NT2/D1 (cell line): ENCODE measurements at regions not wholly inside any gene's neighbourhood (a gene's known extent, or its start where the extent isn't known, plus 50 kb on each side); places are given as distances from the start of the nearest gene placed in this dataset.
"Not testable (repeated sequence)": the region's sequence is repeated elsewhere in the genome, so short reads cannot be mapped to it uniquely, and the experiment has no call there.

ENCODE experiments used
- DNase-seq: peaks from one replicate; pipeline ENCODE4 v3.0.0-alpha.2; 2011; ENCODE audit warnings: low read depth, low spot score
- H3K27me3 ChIP-seq: 2 replicates; pipeline ENCODE4 v1.6.0; 2011; ENCODE audit warnings: mild to moderate bottlenecking; ENCODE audit not compliant: insufficient read length, insufficient read depth
- H3K36me3 ChIP-seq: 2 replicates; pipeline ENCODE4 v1.6.1; 2011; ENCODE audit warnings: mild to moderate bottlenecking, low read length, mixed read lengths; ENCODE audit not compliant: insufficient read depth, insufficient read length
- H3K4me1 ChIP-seq: 2 replicates; pipeline ENCODE4 v1.5.1; 2011; ENCODE audit not compliant: insufficient read depth, insufficient read length
- H3K4me3 ChIP-seq: 2 replicates; pipeline ENCODE4 v1.5.1; 2011; ENCODE audit warnings: low read depth; ENCODE audit not compliant: insufficient read length
- H3K9ac ChIP-seq: 2 replicates; pipeline ENCODE4 v1.6.0; 2011; ENCODE audit warnings: low read depth; ENCODE audit not compliant: insufficient read length
- H3K9me3 ChIP-seq: 2 replicates; pipeline ENCODE4 v1.5.1; 2011; ENCODE audit warnings: mild to moderate bottlenecking, low read length; ENCODE audit not compliant: insufficient read depth
- SUZ12 ChIP-seq: IDR thresholded peaks from 2 replicates; pipeline ENCODE4 v1.6.1; 2011; ENCODE audit not compliant: insufficient read length, insufficient read depth; ENCODE audit errors: extremely low read depth
- YY1 ChIP-seq: IDR thresholded peaks from 2 replicates; pipeline ENCODE4 v1.6.1; 2011; ENCODE audit not compliant: insufficient read length, insufficient read depth
- ZNF274 ChIP-seq: IDR thresholded peaks from 2 replicates; pipeline ENCODE4 v1.6.1; 2011; ENCODE audit warnings: mild to moderate bottlenecking, low read depth, low read length

DNA sequence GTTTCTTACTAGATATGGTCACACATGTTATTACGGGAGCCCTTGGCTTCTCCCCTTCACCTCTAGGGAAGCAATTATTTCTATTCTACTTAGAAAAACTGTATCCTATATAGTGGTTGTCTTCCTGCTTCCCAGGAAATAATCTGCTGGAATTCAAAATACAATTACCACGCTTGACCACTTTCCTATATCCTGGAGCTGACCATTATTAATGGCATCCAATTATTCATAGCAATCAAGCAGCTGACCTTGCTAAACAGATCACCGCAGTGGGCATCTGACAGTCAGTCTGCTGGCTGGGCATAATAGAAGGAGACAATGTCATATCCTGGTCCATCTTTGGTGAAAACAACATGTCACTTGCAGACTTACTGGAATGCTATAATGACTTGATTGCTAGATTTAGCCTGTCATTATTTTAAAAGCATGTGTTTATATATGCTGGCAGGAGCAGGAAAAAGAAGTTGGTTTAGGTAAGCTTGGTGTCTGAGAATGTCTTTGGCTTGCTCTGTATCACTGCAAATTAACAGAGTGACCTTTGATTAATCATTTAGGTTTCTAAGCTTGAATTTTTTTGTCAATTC, 325.6 kb upstream of the FAM98A start:
- DNase-seq: no peak
- H3K27me3 ChIP-seq: no peaks in the 10 kb centered on the region
- no peak overlapping the region for H3K9ac ChIP-seq
- TF ChIP-seq YY1 (no peak), SUZ12 (no peak), ZNF274 (no peak)
- H3K4me3 ChIP-seq: no peak overlapping the region
- no peaks in the 10 kb centered on the region for H3K4me1 ChIP-seq
- H3K9me3 ChIP-seq: no peaks in the 10 kb centered on the region
- H3K36me3 ChIP-seq: no peaks in the 10 kb centered on the region

- Histone ChIP-seq H3K36me3 (no peaks in the 10 kb centered on the region), H3K9ac (no peak overlapping the region), H3K9me3 (0 out of 2 replicates have a peak, but pooled peaks cover 8% of the 10 kb centered on the region), H3K4me3 (no peak overlapping the region), H3K4me1 (no peaks in the 10 kb centered on the region), H3K27me3 (no peaks in the 10 kb centered on the region)
- no peak for DNase-seq
- TF ChIP-seq YY1: no peak
- no peak for TF ChIP-seq SUZ12
- TF ChIP-seq ZNF274: no peak
Measured at GRCh38 chr2:33917252-33917651, 318.2 kb upstream of the FAM98A start.

GRCh38 chr2:33913071-33913616, 314.0 kb upstream of the FAM98A start:
- Histone ChIP-seq H3K27me3 (no peaks in the 10 kb centered on the region), H3K4me1 (no peaks in the 10 kb centered on the region), H3K9ac (no peak overlapping the region), H3K4me3 (no peak overlapping the region), H3K9me3 (0 out of 2 replicates have a peak, but pooled peaks cover 8% of the 10 kb centered on the region), H3K36me3 (no peaks in the 10 kb centered on the region)
- TF ChIP-seq ZNF274 (no peak), SUZ12 (no peak), YY1 (no peak)
- DNase-seq: no peak

DNA sequence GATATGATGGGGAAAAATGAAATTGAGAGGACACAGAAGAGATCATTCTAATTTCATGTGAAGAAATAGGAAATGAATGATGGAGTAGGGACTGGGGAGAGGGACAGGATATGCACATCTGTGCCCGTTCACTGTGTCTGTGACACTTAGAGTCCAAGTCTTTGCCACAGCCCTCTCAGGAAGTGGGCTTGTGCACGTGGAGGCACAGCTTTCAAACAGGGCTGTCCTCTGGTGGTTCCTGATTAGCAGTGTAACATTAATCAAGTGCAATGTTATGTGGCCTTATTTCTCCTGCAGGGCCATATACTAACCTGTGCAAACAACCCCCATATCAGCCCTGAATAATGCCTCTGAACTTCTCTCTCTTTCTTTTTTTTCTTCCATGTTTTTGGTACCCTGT, 312.2 kb upstream of the FAM98A start:
- no peaks in the 10 kb centered on the region for H3K4me1 ChIP-seq
- H3K9me3 ChIP-seq: 0 out of 2 replicates have a peak, but pooled peaks cover 8% of the 10 kb centered on the region
- no peaks in the 10 kb centered on the region for H3K27me3 ChIP-seq
- H3K9ac ChIP-seq: no peak overlapping the region
- H3K36me3 ChIP-seq: no peaks in the 10 kb centered on the region
- H3K4me3 ChIP-seq: no peak overlapping the region
- no peak for DNase-seq
- no peak for TF ChIP-seq ZNF274
- TF ChIP-seq YY1: no peak
- TF ChIP-seq SUZ12: no peak

GRCh38 chr2:33909945-33910695, 311.0 kb upstream of the FAM98A start:
- H3K9me3 ChIP-seq: 0 out of 2 replicates have a peak, but pooled peaks cover 8% of the 10 kb centered on the region
- no peaks in the 10 kb centered on the region for H3K36me3 ChIP-seq
- DNase-seq: no peak
- no peak overlapping the region for H3K9ac ChIP-seq
- H3K4me3 ChIP-seq: no peak overlapping the region
- H3K4me1 ChIP-seq: no peaks in the 10 kb centered on the region
- TF ChIP-seq ZNF274 (no peak), YY1 (no peak)
- H3K27me3 ChIP-seq: no peaks in the 10 kb centered on the region

- no peak for TF ChIP-seq SUZ12
- TF ChIP-seq YY1: no peak
- no peak for TF ChIP-seq ZNF274
- Histone ChIP-seq H3K9ac (no peak overlapping the region), H3K4me1 (no peaks in the 10 kb centered on the region)
Measured at GRCh38 chr2:33907866-33908265, 308.8 kb upstream of the FAM98A start.

GRCh38 chr2:33906129-33906528, 307.0 kb upstream of the FAM98A start:
- H3K36me3 ChIP-seq, H3K9me3 ChIP-seq, H3K4me1 ChIP-seq, H3K27me3 ChIP-seq, H3K9ac ChIP-seq, DNase-seq, H3K4me3 ChIP-seq: not testable (repeated sequence)

More at GRCh38 chr2:33907866-33908265, 308.8 kb upstream of the FAM98A start:
- no peak overlapping the region for H3K4me3 ChIP-seq
- DNase-seq: no peak
- no peaks in the 10 kb centered on the region for H3K36me3 ChIP-seq
- H3K9me3 ChIP-seq: no peaks in the 10 kb centered on the region
- H3K27me3 ChIP-seq: no peaks in the 10 kb centered on the region
